DMS53 (cell line): ENCODE measurements at regions not wholly inside any gene's neighbourhood (a gene's known extent, or its start where the extent isn't known, plus 50 kb on each side); places are given as distances from the start of the nearest gene placed in this dataset.

Experiments used
- DNase-seq: peaks from one replicate; lab custom pipeline; 2025; lab: John Stamatoyannopoulos, UW

GRCh38 chr14:48584031-48584430 lies 908.6 kb upstream of the MDGA2 start:
- peak; percentile 57 for DNase-seq

GRCh38 chr14:48582938-48583337 lies 907.5 kb upstream of the MDGA2 start:
- no peak for DNase-seq

GRCh38 chr14:48580692-48581091 lies 905.3 kb upstream of the MDGA2 start:
- DNase-seq: no peak

- DNase-seq: peak; percentile 91
Observed at GRCh38 chr14:48575772-48576171, 900.4 kb upstream of the MDGA2 start.

GRCh38 chr14:48568688-48569087 lies 893.3 kb upstream of the MDGA2 start:
- no peak for DNase-seq

GRCh38 chr14:48568252-48568651 lies 892.8 kb upstream of the MDGA2 start:
- no peak for DNase-seq

GRCh38 chr14:48563489-48563888 lies 888.1 kb upstream of the MDGA2 start:
- peak; percentile 89 for DNase-seq

- peak; percentile 22 for DNase-seq
Observed at GRCh38 chr14:48561438-48561837, 886.0 kb upstream of the MDGA2 start.

GRCh38 chr14:48560421-48560820 lies 885.0 kb upstream of the MDGA2 start:
- no peak for DNase-seq

- no peak for DNase-seq
Observed at GRCh38 chr14:48553443-48553842, 878.0 kb upstream of the MDGA2 start.

GRCh38 chr14:48546996-48547395 lies 871.6 kb upstream of the MDGA2 start:
- no peak for DNase-seq

- no peak for DNase-seq
Observed at GRCh38 chr14:48537600-48537999, 862.2 kb upstream of the MDGA2 start.

GRCh38 chr14:48536318-48536717 lies 860.9 kb upstream of the MDGA2 start:
- peak; percentile 43 for DNase-seq

GRCh38 chr14:48527832-48528231 lies 852.4 kb upstream of the MDGA2 start:
- DNase-seq: no peak

GRCh38 chr14:48526307-48526706 lies 850.9 kb upstream of the MDGA2 start:
- DNase-seq: peak; percentile 69

GRCh38 chr14:48504921-48505320 lies 829.5 kb upstream of the MDGA2 start:
- no peak for DNase-seq

- no peak for DNase-seq
Observed at GRCh38 chr14:48490756-48491155, 815.4 kb upstream of the MDGA2 start.

- DNase-seq: no peak
Observed at GRCh38 chr14:48473944-48474343, 798.5 kb upstream of the MDGA2 start.

- DNase-seq: no peak
Observed at GRCh38 chr14:48456051-48456450, 780.6 kb upstream of the MDGA2 start.

GRCh38 chr14:48454887-48455286 lies 779.5 kb upstream of the MDGA2 start:
- DNase-seq: no peak

GRCh38 chr14:48452437-48452995 lies 777.1 kb upstream of the MDGA2 start:
- no peak for DNase-seq

GRCh38 chr14:48435221-48435620 lies 759.8 kb upstream of the MDGA2 start:
- DNase-seq: no peak

GRCh38 chr14:48430805-48431204 lies 755.4 kb upstream of the MDGA2 start:
- DNase-seq: no peak

- DNase-seq: no peak
Observed at GRCh38 chr14:48429512-48429911, 754.1 kb upstream of the MDGA2 start.
